ENCODE measurements at regions not wholly inside any gene's neighbourhood (a gene's known extent, or its start where the extent isn't known, plus 50 kb on each side); places are given as distances from the start of the nearest gene placed in this dataset.

DNA sequence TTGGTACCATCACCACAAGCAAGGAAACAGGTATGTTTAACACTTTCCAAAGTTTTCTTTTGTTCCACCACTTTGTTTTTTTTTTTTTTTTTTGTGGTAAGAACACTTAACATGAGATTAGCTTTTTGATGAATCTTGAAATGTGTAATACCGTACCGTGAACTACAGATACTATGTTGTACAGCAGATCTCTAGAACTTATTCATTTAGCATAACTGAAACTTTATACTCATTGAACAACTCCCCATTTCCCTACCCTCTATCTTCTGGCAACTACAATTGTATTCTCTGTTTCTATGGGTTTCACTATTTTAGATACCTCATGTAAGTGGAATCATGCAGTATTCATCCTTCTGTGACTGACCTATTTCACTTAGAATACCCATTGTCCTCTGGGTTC lies 162.7 kb upstream of the ITGB1 start:
- no peaks in the 10 kb centered on the region for H3K79me2 ChIP-seq (ENCODE audit: control insufficient read depth, insufficient read depth, low read length)
- no peak overlapping the region for H3K4me3 ChIP-seq (replicated peaks in 1 of 3; ENCODE audit: insufficient read depth in 1 of 3, low read depth in 1 of 3, low read length in 3 of 3)
- H3K27me3 ChIP-seq (ENCODE audit: control insufficient read depth in 2 of 2, insufficient read depth in 2 of 2, low read length in 2 of 2), result no peaks in the 10 kb centered on the region
- no peaks in the 10 kb centered on the region for H3K9me3 ChIP-seq (replicated peaks; ENCODE audit: control insufficient read depth, insufficient read depth, low read length)
- H2AFZ ChIP-seq (ENCODE audit: low read depth, low read length), result no peak overlapping the region
- H4K20me1 ChIP-seq (replicated peaks; ENCODE audit: control insufficient read depth, extremely low read depth, insufficient read depth, low read length), result no peaks in the 10 kb centered on the region
- dilution Hi-C loops (cut with MboI; ENCODE audit: extremely low pct_ligation_motif_present, low sequenced_read_pairs) (no loop called here), intact Hi-C loops (cut with micrococcal nuclease) (no loop called here)
- H3K4me1 ChIP-seq (ENCODE audit: control insufficient read depth, extremely low read depth, insufficient read depth, low read length), result peaks cover 4% of the 10 kb centered on the region
- H3K36me3 ChIP-seq (ENCODE audit: control insufficient read depth in 2 of 2, extremely low read depth in 1 of 2, insufficient read depth in 2 of 2, low read length in 2 of 2), result no peaks in the 10 kb centered on the region
- FAIRE-seq (peak; percentile 49), DNase-seq (ENCODE audit: low read depth, low spot score) (no peak)
- no peaks in the 10 kb centered on the region for H3K9me1 ChIP-seq (replicated peaks; ENCODE audit: control insufficient read depth, extremely low read depth, insufficient read depth, low read length)
- CTCF ChIA-PET, result interaction anchor here (0.5 to 1.0 kb wide), 2 partner anchors 15 to 1075 kb away, joined by 4 read pairs; no protein-coding TSS in a partner anchor
- H3K4me2 ChIP-seq (ENCODE audit: insufficient read depth, low read length), result no peak overlapping the region
- H3K9ac ChIP-seq (replicated peaks; ENCODE audit: extremely low read depth, insufficient read depth, low read length), result no peak overlapping the region
- no TSS peak for BruUV-seq (replicated peaks)
- no peak overlapping the region for H3K27ac ChIP-seq (ENCODE audit: insufficient read depth, low read depth, low read length)
- TF ChIP-seq, protein P1, sequence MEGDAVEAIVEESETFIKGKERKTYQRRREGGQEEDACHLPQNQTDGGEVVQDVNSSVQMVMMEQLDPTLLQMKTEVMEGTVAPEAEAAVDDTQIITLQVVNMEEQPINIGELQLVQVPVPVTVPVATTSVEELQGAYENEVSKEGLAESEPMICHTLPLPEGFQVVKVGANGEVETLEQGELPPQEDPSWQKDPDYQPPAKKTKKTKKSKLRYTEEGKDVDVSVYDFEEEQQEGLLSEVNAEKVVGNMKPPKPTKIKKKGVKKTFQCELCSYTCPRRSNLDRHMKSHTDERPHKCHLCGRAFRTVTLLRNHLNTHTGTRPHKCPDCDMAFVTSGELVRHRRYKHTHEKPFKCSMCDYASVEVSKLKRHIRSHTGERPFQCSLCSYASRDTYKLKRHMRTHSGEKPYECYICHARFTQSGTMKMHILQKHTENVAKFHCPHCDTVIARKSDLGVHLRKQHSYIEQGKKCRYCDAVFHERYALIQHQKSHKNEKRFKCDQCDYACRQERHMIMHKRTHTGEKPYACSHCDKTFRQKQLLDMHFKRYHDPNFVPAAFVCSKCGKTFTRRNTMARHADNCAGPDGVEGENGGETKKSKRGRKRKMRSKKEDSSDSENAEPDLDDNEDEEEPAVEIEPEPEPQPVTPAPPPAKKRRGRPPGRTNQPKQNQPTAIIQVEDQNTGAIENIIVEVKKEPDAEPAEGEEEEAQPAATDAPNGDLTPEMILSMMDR (IDR thresholded peaks at IDR 0.05; ENCODE audit: extremely low read depth in 1 of 2, insufficient read depth in 1 of 2, low read depth in 1 of 2, low read length in 2 of 2), result no peak
- POLR2A ChIA-PET, result no interaction called here

DNA sequence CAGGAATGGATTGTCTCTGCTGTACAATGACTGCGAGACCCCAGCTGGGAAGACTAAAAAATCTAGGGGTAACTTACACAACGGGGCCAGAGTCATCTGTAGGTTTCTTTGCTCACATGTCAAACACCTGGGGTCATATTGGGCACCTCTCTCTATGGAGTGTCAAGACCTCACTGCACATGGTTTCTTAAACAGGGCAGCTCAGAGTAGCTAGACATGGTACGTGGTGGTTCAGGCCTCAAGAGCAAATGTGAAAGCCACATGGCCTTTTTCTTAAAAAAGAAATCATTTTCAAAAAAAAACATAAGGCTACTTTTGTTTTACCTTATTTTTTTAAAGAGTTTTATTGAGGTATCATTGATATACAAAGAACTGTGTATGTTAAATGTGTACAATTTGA lies 162.2 kb upstream of the ITGB1 start:
- TF ChIP-seq, protein P1 (IDR thresholded peaks at IDR 0.05; ENCODE audit: extremely low read depth in 1 of 2, insufficient read depth in 1 of 2, low read depth in 1 of 2, low read length in 2 of 2), result no peak
- TF ChIP-seq FOS (IDR thresholded peaks at IDR 0.05; ENCODE audit: borderline replicate concordance, insufficient read depth, low read length) (no peak), GATA2 (IDR thresholded peaks at IDR 0.05; ENCODE audit: insufficient read depth, insufficient read length, low read depth, low read length) (no peak), EZH2 (IDR thresholded peaks at IDR 0.05; ENCODE audit: borderline replicate concordance, low read depth, low read length, severe bottlenecking) (no peak), POLR2A (IDR thresholded peaks at IDR 0.05; ENCODE audit: low read depth, low read length) (no peak), POLR2AphosphoS5 (IDR thresholded peaks at IDR 0.05; ENCODE audit: insufficient read depth, low read depth, low read length) (no peak), MYC (IDR thresholded peaks at IDR 0.05; ENCODE audit: low read depth, low read length) (no peak), JUN (IDR thresholded peaks at IDR 0.05; ENCODE audit: borderline replicate concordance, insufficient read depth, insufficient read length, low read depth) (no peak)
- TF ChIP-seq, protein P2, sequence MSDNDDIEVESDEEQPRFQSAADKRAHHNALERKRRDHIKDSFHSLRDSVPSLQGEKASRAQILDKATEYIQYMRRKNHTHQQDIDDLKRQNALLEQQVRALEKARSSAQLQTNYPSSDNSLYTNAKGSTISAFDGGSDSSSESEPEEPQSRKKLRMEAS (IDR thresholded peaks at IDR 0.05; ENCODE audit: insufficient read depth, insufficient read length), result no peak
- CTCF ChIA-PET, result interaction anchor here (0.5 to 1.4 kb wide), 3 partner anchors 20 to 1076 kb away, joined by 3 to 4 read pairs (median 4); no protein-coding TSS in a partner anchor
- H3K27ac ChIP-seq (ENCODE audit: insufficient read depth, low read depth, low read length), result no peak overlapping the region
- no peak overlapping the region for H2AFZ ChIP-seq (ENCODE audit: low read depth, low read length)
- H3K79me2 ChIP-seq (ENCODE audit: control insufficient read depth, insufficient read depth, low read length), result no peaks in the 10 kb centered on the region
- POLR2A ChIA-PET, result no interaction called here
- no peak overlapping the region for H3K9ac ChIP-seq (replicated peaks; ENCODE audit: extremely low read depth, insufficient read depth, low read length)
- no peaks in the 10 kb centered on the region for H4K20me1 ChIP-seq (replicated peaks; ENCODE audit: control insufficient read depth, extremely low read depth, insufficient read depth, low read length)
- no peak overlapping the region for H3K4me3 ChIP-seq (replicated peaks in 1 of 3; ENCODE audit: insufficient read depth in 1 of 3, low read depth in 1 of 3, low read length in 3 of 3)
- no peaks in the 10 kb centered on the region for H3K27me3 ChIP-seq (ENCODE audit: control insufficient read depth in 2 of 2, insufficient read depth in 2 of 2, low read length in 2 of 2)
- FAIRE-seq (peak; percentile 8), DNase-seq (ENCODE audit: low read depth, low spot score) (no peak)
- dilution Hi-C loops (cut with MboI; ENCODE audit: extremely low pct_ligation_motif_present, low sequenced_read_pairs) (no loop called here), intact Hi-C loops (cut with micrococcal nuclease) (no loop called here)
- no TSS peak for BruUV-seq (replicated peaks)
- H3K4me1 ChIP-seq (ENCODE audit: control insufficient read depth, extremely low read depth, insufficient read depth, low read length), result no peaks in the 10 kb centered on the region
- no peak overlapping the region for H3K4me2 ChIP-seq (ENCODE audit: insufficient read depth, low read length)
- no peaks in the 10 kb centered on the region for H3K9me3 ChIP-seq (replicated peaks; ENCODE audit: control insufficient read depth, insufficient read depth, low read length)
- no peaks in the 10 kb centered on the region for H3K9me1 ChIP-seq (replicated peaks; ENCODE audit: control insufficient read depth, extremely low read depth, insufficient read depth, low read length)
- no peaks in the 10 kb centered on the region for H3K36me3 ChIP-seq (ENCODE audit: control insufficient read depth in 2 of 2, extremely low read depth in 1 of 2, insufficient read depth in 2 of 2, low read length in 2 of 2)

Measured in endothelial cell of umbilical vein (primary cell).